Muscle of leg (tissue), 3 donors: ENCODE measurements at regions not wholly inside any gene's neighbourhood (a gene's known extent, or its start where the extent isn't known, plus 50 kb on each side); places are given as distances from the start of the nearest gene placed in this dataset.
A peak's percentile ranks its signal among the peaks of the same experiment; 100 is the strongest.
"Not testable (repeated sequence)": the region's sequence is repeated elsewhere in the genome, so short reads cannot be mapped to it uniquely, and the experiment has no call there.

Experiments used
- DNase-seq: peaks from one replicate; pipeline ENCODE4 v3.0.0; 2013
- H3K27ac ChIP-seq: one replicate; pipeline ENCODE4 v1.5.1; 2013; ENCODE audit warnings: mild to moderate bottlenecking, low read length, control low read depth
- H3K27me3 ChIP-seq: one replicate; pipeline ENCODE4 v1.6.1; 2013; ENCODE audit warnings: low read length; ENCODE audit not compliant: control insufficient read depth, insufficient read depth
- H3K36me3 ChIP-seq: one replicate; pipeline ENCODE4 v1.6.1; 2013; ENCODE audit warnings: low read length; ENCODE audit not compliant: control insufficient read depth, insufficient read depth
- H3K4me1 ChIP-seq: one replicate; pipeline ENCODE4 v1.6.1; 2013; ENCODE audit warnings: low read length; ENCODE audit not compliant: control insufficient read depth, insufficient read depth
- H3K4me3 ChIP-seq: one replicate; pipeline ENCODE4 v1.5.1; 2013; ENCODE audit warnings: low read length, control low read depth
- H3K9me3 ChIP-seq: replicated peaks from 2 replicates; pipeline ENCODE4 v1.6.1; 2013; ENCODE audit warnings: low read depth, low read length; ENCODE audit not compliant: control insufficient read depth
- WGBS: methylation state at CpG from one replicate; pipeline ENCODE4 v1.1.5; 2013; ENCODE audit warnings: missing lambda C conversion rate; ENCODE audit not compliant: insufficient coverage; 5-methylcytosine and 5-hydroxymethylcytosine counted together

DNA sequence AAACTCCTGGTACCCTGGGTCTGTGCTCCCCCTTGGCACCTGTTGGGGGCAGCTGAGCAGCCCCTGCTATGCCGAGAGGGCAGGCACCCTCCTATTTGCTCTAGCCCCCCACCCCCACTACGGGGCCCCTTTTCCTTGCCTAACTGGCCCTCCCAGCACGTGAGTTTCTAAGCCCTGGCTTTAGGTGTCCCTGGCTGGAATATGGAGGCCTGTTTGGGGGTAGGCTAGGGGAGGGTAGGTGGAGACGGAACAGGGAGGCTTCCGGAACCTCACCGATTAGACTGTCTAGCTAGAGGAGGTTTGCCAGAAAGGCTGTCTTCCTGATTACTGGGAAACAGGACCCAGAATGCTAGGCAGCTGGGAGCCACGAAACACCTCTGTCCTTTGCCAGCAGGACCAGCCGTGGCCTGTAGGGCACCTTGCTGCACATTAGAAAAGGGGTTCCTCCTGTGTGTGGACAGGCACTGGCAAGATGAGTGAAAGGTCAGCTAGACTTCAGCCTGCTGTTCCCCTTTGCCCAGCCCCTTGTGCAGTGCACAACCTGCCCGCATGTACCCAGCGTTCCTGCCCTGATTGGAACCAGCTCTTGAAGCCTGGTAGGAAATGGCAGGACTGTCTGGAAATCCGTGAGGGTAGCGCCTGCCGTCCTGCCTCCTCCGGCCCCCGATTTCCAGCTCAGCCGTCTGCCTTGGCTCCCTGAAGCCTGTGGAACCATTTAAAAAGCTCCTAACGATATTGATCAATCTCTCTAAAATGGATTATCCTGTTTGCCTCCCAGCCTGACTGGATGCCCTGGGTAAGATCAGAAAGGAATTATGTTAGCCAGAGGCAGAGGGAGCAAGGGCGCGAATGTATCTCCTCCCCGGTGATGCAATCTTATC is 83.4 kb upstream of the GSE1 start:
- Histone ChIP-seq H3K27me3 (no peaks in the 10 kb centered on the region), H3K9me3 (no peaks in the 10 kb centered on the region)

DNA sequence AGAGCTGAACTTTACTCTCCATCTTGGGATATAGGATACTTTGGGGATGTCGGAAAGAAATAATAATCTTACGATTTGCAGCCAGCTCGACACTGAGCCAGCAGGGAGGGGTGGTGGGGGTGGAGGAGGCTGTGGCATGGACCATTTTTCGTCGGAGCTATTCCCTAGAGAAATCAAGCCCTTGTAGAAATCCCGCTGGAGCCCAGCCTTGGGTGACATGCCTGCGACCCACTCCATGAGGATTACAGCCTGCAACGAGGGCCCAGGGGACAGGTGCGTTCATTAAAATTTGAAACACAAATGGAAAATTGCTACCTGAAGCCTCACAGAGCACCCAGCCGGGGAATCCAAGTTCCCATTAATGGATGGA is 82.8 kb upstream of the GSE1 start:
- DNase-seq = no peak
- H3K27me3 ChIP-seq = no peaks in the 10 kb centered on the region
- H3K27ac ChIP-seq = no peak overlapping the region
- no peaks in the 10 kb centered on the region for H3K36me3 ChIP-seq
- H3K9me3 ChIP-seq = no peaks in the 10 kb centered on the region
- no peak overlapping the region for H3K4me3 ChIP-seq
- 71% methylated on average over 5 of the region's 10 CpGs for WGBS
- peaks cover 43% of the 10 kb centered on the region for H3K4me1 ChIP-seq

More for the DNA sequence above, 83.4 kb upstream of the GSE1 start:
- no peak overlapping the region for H3K4me3 ChIP-seq
- peaks cover 43% of the 10 kb centered on the region for H3K4me1 ChIP-seq
- H3K36me3 ChIP-seq = no peaks in the 10 kb centered on the region
- H3K27ac ChIP-seq = no peak overlapping the region
- no peak for DNase-seq
- 79% methylated on average over 13 of the region's 20 CpGs for WGBS

DNA sequence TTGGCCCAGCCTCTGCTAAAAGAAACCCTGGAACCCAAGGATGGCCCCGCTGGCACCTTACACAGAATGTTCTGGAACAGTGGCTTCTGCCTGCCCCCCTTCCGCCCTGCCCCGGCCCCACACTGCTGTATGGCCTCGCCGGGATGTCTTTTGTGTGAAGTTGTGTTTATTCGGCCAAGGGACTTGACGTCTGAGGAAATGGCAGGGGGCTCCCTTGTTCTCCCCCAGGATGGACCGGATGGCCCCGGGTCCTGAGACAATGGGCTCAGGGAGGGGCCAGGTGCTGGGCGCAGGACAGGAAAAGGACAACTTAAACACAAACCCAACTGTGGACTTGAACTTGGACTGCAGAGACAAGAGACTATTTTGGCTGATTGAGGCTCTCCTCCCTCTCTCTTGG is 81.6 kb upstream of the GSE1 start:
- no peak for DNase-seq
- Histone ChIP-seq H3K9me3 (no peaks in the 10 kb centered on the region), H3K4me1 (peaks cover 50% of the 10 kb centered on the region), H3K36me3 (no peaks in the 10 kb centered on the region), H3K27me3 (no peaks in the 10 kb centered on the region), H3K4me3 (no peak overlapping the region), H3K27ac (peak overlapping the region; percentile 77)
- no CpG with 5 or more reads among the region's 10 CpGs for WGBS

DNA sequence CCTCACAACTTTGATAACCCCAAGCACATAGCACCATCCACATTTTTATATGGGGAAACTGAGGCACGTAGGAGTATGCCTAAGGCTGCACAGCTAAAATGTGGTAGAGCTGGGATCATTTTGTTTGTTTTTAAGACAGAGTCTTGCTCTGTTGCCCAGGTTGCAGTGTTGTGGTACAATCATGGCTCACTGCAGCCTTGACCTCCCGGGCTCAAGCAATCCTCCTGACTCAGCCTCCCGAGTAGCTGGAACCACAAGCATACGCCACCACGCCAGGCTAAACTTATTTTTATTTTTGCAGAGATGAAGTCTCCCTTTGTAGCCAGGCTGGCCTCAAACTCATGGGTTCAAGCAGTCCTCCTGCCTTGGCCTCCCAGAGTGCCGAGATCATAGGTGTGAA is 81.0 kb upstream of the GSE1 start:
- Histone ChIP-seq H3K4me3 (no peak overlapping the region), H3K9me3 (no peaks in the 10 kb centered on the region), H3K36me3 (no peaks in the 10 kb centered on the region), H3K27me3 (no peaks in the 10 kb centered on the region), H3K27ac (no peak overlapping the region), H3K4me1 (peaks cover 53% of the 10 kb centered on the region)
- DNase-seq = no peak
- WGBS = 98% methylated on average over 5 of the region's 6 CpGs

DNA sequence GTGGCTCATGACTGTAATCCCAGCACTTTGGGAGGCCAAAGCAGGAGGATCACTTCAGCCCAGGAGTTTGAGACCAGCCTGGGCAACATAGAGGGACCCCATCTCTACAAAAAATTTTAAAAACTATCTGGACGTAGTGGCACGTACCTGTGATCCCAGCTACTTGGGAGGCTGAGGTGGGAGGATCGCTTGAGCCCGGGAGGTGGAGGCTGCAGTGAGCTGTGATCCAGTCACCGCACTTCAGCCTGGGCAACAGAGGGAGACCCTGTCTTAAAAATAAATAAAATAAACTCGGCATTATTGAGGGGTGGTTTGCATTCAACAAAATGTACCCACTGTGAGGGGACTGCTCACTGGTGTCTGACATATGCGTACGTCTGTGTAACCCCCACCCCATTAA is 79.5 kb upstream of the GSE1 start:
- not testable (repeated sequence) for H3K9me3 ChIP-seq, H3K27me3 ChIP-seq, H3K4me3 ChIP-seq, H3K27ac ChIP-seq, DNase-seq, H3K36me3 ChIP-seq
- H3K4me1 ChIP-seq = peaks cover 53% of the 10 kb centered on the region
- WGBS = 89% methylated on average over 8 of the region's 8 CpGs

DNA sequence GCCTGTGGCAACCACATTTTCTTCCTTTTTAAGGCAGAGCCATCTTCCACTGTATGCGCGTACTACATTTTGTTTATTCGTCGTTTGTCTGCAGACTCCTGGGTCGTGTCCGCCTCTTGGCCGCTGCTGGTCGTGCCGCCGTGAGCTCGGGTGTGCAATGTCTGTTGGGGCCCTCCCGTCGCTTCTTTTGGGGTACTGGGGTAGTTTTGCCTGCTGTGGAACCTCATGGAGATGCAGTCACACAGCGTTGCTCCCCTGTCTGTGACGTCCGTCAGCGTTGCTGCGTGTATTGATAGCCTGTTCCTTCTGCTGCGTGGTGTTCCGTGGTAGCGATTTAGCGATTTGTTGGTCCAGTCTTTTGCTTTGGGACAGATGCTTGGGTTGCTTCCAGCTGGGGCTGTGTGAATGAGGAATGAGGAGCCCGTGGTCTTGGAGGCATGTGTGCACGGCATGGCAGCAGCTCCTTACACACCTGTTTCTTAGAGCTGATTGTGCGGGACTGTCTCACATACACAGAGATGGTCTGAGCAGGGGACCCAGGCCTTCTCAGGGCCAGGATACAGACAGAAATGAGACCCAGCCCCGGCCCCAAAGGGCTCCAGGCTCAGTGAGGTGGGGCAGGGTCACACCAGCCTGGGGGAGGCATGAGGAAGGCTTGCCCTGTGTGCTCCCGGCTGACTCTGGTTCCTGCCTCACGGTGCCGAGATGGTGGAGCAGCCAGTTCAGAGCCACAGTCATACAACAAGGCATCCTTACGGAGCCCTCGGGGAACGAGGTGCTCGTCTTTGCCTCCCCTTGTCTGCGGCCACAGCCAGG is 78.4 kb upstream of the GSE1 start:
- peaks cover 47% of the 10 kb centered on the region for H3K4me1 ChIP-seq
- H3K27ac ChIP-seq = no peak overlapping the region
- WGBS = 86% methylated on average over 22 of the region's 34 CpGs

DNA sequence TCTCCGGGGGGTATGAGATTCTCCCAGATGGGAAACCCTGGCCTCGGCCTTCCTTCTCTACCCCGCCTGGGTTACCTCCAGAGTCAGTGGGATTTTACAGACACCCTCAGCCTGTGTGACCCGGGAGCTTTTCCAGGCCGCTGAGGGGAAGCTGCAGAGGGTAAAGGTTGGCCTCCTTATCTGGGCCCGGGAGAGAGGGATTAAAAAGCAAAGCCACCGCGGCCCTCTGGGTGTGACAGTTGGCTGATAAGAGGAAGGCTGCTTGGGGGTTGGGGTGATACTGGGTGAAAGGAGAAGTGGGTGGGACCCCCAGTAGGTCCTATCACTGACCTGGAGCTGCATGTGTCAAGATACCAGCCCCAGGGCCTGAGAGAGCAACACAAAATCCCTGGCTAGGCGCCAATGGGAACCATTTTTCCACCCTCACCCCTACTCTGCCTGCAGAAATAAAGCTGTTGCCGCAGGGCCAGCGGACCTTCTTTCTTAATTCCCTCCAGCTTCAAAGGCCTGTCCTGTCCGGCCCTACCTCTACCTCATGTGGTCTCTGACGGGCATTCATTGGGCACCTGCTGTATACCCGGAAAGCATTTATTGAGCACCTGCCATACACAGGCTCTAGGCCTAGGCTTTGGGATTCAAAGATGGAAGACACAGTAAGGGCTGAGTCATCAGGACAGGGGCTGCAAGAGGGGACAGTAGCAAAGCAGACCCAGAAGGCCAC is 77.6 kb upstream of the GSE1 start:
- Histone ChIP-seq H3K4me1 (peaks cover 45% of the 10 kb centered on the region), H3K27me3 (no peaks in the 10 kb centered on the region), H3K4me3 (no peak overlapping the region), H3K27ac (peak overlapping the region; percentile 49), H3K36me3 (no peaks in the 10 kb centered on the region), H3K9me3 (peaks cover 12% of the 10 kb centered on the region)
- whole genome bisulfite sequencing = 88% methylated on average over 6 of the region's 14 CpGs
- DNase-seq = no peak

More for the DNA sequence above, 78.4 kb upstream of the GSE1 start:
- Histone ChIP-seq H3K27me3 (no peaks in the 10 kb centered on the region), H3K36me3 (no peaks in the 10 kb centered on the region), H3K4me3 (no peak overlapping the region), H3K9me3 (peaks cover 6% of the 10 kb centered on the region)
- DNase-seq = no peak

DNA sequence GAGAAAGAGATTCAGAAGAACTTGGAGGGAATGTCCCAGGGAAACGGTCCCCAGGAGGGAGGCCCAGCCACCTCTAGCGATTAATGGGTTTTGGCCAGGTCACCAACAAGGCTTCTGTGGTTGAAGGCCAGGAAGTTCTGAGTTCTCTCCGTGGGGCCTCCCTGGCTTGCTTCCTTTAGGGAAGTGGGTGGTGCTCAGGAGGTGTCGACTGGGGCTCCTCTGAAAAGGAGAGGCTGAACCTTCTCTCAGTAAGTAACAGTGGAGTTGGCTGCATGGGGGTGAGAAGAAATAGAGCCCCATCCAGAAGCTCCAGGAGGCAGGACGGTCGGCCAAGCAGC is 77.1 kb upstream of the GSE1 start:
- WGBS = 6% methylated on average over 6 of the region's 6 CpGs
- H3K9me3 ChIP-seq = peaks cover 12% of the 10 kb centered on the region
- H3K36me3 ChIP-seq = no peaks in the 10 kb centered on the region
- DNase-seq = peak; percentile 54
- H3K4me3 ChIP-seq = no peak overlapping the region
- peak overlapping the region; percentile 49 for H3K27ac ChIP-seq
- no peaks in the 10 kb centered on the region for H3K27me3 ChIP-seq
- H3K4me1 ChIP-seq = peaks cover 41% of the 10 kb centered on the region

DNA sequence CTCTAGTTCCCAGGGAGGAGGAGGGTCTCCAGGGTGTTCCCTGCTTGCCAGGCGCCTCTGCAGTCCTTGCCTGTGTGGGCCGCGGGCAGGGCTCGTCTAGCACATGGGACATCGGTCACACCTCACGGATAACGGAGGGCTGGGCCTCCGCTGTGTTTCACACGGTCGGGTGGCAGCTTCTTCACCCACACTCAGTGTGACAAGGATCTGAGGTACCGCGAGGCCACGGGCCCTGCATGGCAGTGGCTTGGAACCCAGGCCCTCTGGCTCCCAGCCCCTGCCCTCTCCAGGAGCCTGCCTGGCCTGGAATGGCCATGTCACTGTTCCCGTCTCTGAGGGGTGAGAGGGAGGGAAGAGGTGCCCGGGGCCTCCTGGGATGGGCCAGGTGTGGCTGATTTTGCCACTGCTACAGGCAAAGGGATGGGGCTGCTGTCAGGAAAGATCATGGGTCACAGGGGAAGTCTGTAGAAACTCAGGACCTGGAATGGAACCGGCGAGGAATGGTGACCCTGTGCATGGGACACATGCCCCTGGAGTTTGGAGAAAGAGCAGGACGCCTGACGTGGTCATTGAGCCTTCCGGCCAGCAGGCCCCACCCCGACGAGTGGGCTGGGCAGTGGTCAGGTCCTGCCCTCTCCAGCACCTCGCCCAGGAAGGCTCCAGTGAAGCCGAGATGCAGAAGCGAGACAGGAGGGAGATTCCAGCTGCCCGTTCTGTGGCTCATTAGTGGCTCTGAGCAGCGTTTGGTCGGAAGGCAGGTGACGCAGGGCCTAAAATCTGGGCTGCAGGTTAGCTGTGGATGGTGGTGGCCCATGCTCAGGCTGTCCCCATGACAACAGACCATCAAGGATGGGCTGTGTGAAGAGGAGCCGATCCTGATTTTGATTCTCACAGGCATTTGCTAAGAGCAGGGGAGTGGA is 76.5 kb upstream of the GSE1 start:
- H3K27ac ChIP-seq = no peak overlapping the region
- peaks cover 43% of the 10 kb centered on the region for H3K4me1 ChIP-seq
- WGBS = 65% methylated on average over 24 of the region's 30 CpGs
- H3K36me3 ChIP-seq = no peaks in the 10 kb centered on the region
- no peak for DNase-seq
- H3K9me3 ChIP-seq = peaks cover 12% of the 10 kb centered on the region
- no peak overlapping the region for H3K4me3 ChIP-seq
- no peaks in the 10 kb centered on the region for H3K27me3 ChIP-seq
